HL-60 (cell line): ENCODE measurements at regions not wholly inside any gene's neighbourhood (a gene's known extent, or its start where the extent isn't known, plus 50 kb on each side); places are given as distances from the start of the nearest gene placed in this dataset.

Experiments
- GABPA ChIP-seq: IDR thresholded peaks from 2 replicates; pipeline ENCODE4 v1.6.1; 2012; ENCODE audit warnings: low read depth
- POLR2AphosphoS5 ChIP-seq: IDR thresholded peaks from 2 replicates; pipeline ENCODE4 v1.6.1; 2012; ENCODE audit warnings: low read depth
- SPI1 ChIP-seq: IDR thresholded peaks from 2 replicates; pipeline ENCODE4 v1.6.1; 2012; ENCODE audit warnings: low read depth, mild to moderate bottlenecking, borderline replicate concordance
- TF ChIP-seq, protein P1 (sequence below): IDR thresholded peaks from 2 replicates; pipeline ENCODE4 v1.6.1; 2012; ENCODE audit warnings: low read depth; ENCODE audit not compliant: insufficient replicate concordance
- TF ChIP-seq, protein P2 (sequence below): IDR thresholded peaks from one replicate; pipeline ENCODE4 v1.5.1; 2011; ENCODE audit warnings: low read length, control low read depth, inconsistent platforms; ENCODE audit not compliant: insufficient read depth

DNA sequence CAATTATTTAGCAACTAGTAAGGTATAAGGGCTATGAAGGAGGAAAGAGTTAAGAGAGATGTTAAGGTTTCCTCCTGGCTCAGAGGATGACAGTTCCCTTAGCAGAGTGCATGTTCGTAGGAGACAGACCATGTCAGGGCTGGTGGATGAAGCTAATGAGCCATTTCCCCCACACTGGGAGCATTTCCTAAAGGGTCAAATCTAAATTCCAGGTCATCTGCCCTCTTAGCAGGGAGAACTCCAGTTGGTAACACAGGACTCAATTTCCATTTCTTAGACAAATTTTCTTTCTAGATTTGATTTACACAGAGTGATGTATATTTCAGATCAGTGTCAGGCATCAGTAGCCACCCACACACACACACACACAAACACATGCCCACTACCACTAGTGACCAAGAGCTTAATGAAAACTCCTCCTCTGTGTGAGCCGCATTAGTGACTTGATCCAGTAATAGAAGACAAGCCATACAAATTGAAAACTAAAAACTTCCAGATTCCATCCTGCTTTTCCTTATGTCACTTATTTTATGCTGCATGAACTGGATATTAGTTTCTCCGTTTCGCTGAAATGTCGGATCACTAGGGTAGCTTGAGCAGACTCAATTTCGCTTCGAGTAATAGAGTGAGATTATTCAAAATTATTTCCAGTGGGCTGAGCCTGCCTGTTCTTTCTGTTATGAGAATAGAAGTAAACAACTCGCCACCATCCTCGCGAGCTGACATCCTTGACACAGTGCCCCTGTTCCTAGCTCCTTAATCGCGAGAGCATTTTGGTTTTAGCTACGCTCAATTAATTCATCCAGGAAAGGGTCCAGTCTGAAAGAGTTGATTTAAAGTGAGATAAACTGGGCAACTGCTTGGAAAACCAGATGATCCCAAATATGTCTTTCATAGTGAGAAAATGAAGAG is 582.6 kb downstream of the SOX6 start:
- TF ChIP-seq, protein P1, sequence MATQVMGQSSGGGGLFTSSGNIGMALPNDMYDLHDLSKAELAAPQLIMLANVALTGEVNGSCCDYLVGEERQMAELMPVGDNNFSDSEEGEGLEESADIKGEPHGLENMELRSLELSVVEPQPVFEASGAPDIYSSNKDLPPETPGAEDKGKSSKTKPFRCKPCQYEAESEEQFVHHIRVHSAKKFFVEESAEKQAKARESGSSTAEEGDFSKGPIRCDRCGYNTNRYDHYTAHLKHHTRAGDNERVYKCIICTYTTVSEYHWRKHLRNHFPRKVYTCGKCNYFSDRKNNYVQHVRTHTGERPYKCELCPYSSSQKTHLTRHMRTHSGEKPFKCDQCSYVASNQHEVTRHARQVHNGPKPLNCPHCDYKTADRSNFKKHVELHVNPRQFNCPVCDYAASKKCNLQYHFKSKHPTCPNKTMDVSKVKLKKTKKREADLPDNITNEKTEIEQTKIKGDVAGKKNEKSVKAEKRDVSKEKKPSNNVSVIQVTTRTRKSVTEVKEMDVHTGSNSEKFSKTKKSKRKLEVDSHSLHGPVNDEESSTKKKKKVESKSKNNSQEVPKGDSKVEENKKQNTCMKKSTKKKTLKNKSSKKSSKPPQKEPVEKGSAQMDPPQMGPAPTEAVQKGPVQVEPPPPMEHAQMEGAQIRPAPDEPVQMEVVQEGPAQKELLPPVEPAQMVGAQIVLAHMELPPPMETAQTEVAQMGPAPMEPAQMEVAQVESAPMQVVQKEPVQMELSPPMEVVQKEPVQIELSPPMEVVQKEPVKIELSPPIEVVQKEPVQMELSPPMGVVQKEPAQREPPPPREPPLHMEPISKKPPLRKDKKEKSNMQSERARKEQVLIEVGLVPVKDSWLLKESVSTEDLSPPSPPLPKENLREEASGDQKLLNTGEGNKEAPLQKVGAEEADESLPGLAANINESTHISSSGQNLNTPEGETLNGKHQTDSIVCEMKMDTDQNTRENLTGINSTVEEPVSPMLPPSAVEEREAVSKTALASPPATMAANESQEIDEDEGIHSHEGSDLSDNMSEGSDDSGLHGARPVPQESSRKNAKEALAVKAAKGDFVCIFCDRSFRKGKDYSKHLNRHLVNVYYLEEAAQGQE, result no peak
- TF ChIP-seq, protein P2, sequence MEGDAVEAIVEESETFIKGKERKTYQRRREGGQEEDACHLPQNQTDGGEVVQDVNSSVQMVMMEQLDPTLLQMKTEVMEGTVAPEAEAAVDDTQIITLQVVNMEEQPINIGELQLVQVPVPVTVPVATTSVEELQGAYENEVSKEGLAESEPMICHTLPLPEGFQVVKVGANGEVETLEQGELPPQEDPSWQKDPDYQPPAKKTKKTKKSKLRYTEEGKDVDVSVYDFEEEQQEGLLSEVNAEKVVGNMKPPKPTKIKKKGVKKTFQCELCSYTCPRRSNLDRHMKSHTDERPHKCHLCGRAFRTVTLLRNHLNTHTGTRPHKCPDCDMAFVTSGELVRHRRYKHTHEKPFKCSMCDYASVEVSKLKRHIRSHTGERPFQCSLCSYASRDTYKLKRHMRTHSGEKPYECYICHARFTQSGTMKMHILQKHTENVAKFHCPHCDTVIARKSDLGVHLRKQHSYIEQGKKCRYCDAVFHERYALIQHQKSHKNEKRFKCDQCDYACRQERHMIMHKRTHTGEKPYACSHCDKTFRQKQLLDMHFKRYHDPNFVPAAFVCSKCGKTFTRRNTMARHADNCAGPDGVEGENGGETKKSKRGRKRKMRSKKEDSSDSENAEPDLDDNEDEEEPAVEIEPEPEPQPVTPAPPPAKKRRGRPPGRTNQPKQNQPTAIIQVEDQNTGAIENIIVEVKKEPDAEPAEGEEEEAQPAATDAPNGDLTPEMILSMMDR, result no peak
- no peak for TF ChIP-seq POLR2AphosphoS5
- TF ChIP-seq GABPA, result no peak
- TF ChIP-seq SPI1, result no peak
